ENCODE measurements at regions not wholly inside any gene's neighbourhood (a gene's known extent, or its start where the extent isn't known, plus 50 kb on each side); places are given as distances from the start of the nearest gene placed in this dataset.

GRCh38 chr7:81573932-81574331 lies 195.9 kb downstream of the HGF start:
- TF ChIP-seq POLR2AphosphoS5 (IDR thresholded peaks at IDR 0.05; ENCODE audit: insufficient read depth in 1 of 2, low read depth in 1 of 2) (no peak), POLR2A (IDR thresholded peaks at IDR 0.05) (no peak), CTCF (IDR thresholded peaks at IDR 0.05) (no peak)
- intact Hi-C loops (cut with DNase I): no loop called here
- Histone ChIP-seq H3K27ac (no peak overlapping the region), H3K4me3 (no peak overlapping the region), H3K9me3 (no peaks in the 10 kb centered on the region), H3K4me1 (no peaks in the 10 kb centered on the region), H3K36me3 (no peaks in the 10 kb centered on the region), H3K27me3 (no peaks in the 10 kb centered on the region)
- no peak for DNase-seq (ENCODE audit: extremely low spot score in 2 of 2)

GRCh38 chr7:81573128-81573527 lies 196.7 kb downstream of the HGF start:
- no peak overlapping the region for H3K4me3 ChIP-seq
- H3K27ac ChIP-seq: no peak overlapping the region
- H3K36me3 ChIP-seq: no peaks in the 10 kb centered on the region
- no peaks in the 10 kb centered on the region for H3K4me1 ChIP-seq
- intact Hi-C loops (cut with DNase I): no loop called here
- no peaks in the 10 kb centered on the region for H3K27me3 ChIP-seq
- TF ChIP-seq POLR2A (IDR thresholded peaks at IDR 0.05) (no peak), POLR2AphosphoS5 (IDR thresholded peaks at IDR 0.05; ENCODE audit: insufficient read depth in 1 of 2, low read depth in 1 of 2) (no peak), CTCF (IDR thresholded peaks at IDR 0.05) (no peak)
- no peak for DNase-seq (ENCODE audit: extremely low spot score in 2 of 2)
- H3K9me3 ChIP-seq: no peaks in the 10 kb centered on the region

GRCh38 chr7:81562581-81562980 lies 207.3 kb downstream of the HGF start:
- Histone ChIP-seq H3K4me1 (no peaks in the 10 kb centered on the region), H3K27ac (no peak overlapping the region), H3K27me3 (no peaks in the 10 kb centered on the region), H3K36me3 (no peaks in the 10 kb centered on the region), H3K4me3 (no peak overlapping the region), H3K9me3 (no peaks in the 10 kb centered on the region)
- intact Hi-C loops (cut with DNase I): no loop called here
- TF ChIP-seq CTCF (IDR thresholded peaks at IDR 0.05): no peak
- TF ChIP-seq POLR2A (IDR thresholded peaks at IDR 0.05): no peak
- TF ChIP-seq POLR2AphosphoS5 (IDR thresholded peaks at IDR 0.05; ENCODE audit: insufficient read depth in 1 of 2, low read depth in 1 of 2): no peak
- no peak for DNase-seq (ENCODE audit: extremely low spot score in 2 of 2)

- TF ChIP-seq CTCF (IDR thresholded peaks at IDR 0.05) (no peak), POLR2AphosphoS5 (IDR thresholded peaks at IDR 0.05; ENCODE audit: insufficient read depth in 1 of 2, low read depth in 1 of 2) (no peak), POLR2A (IDR thresholded peaks at IDR 0.05) (no peak)
- no peak overlapping the region for H3K27ac ChIP-seq
- H3K36me3 ChIP-seq: no peaks in the 10 kb centered on the region
- intact Hi-C loops (cut with DNase I): no loop called here
- no peaks in the 10 kb centered on the region for H3K9me3 ChIP-seq
- H3K4me3 ChIP-seq: no peak overlapping the region
- no peaks in the 10 kb centered on the region for H3K27me3 ChIP-seq
- no peak for DNase-seq (ENCODE audit: extremely low spot score in 2 of 2)
- no peaks in the 10 kb centered on the region for H3K4me1 ChIP-seq
These were observed 209.1 kb downstream of the HGF start for GRCh38 chr7:81560708-81561107.

GRCh38 chr7:81549484-81550016 lies 220.3 kb downstream of the HGF start:
- no peaks in the 10 kb centered on the region for H3K9me3 ChIP-seq
- no peak overlapping the region for H3K27ac ChIP-seq
- intact Hi-C loops (cut with DNase I): no loop called here
- no peak for TF ChIP-seq POLR2AphosphoS5 (IDR thresholded peaks at IDR 0.05; ENCODE audit: insufficient read depth in 1 of 2, low read depth in 1 of 2)
- no peak for TF ChIP-seq CTCF (IDR thresholded peaks at IDR 0.05)
- no peaks in the 10 kb centered on the region for H3K36me3 ChIP-seq
- H3K27me3 ChIP-seq: no peaks in the 10 kb centered on the region
- DNase-seq (ENCODE audit: extremely low spot score in 2 of 2): no peak
- H3K4me3 ChIP-seq: no peak overlapping the region
- no peaks in the 10 kb centered on the region for H3K4me1 ChIP-seq
